ENCODE measurements at regions not wholly inside any gene's neighbourhood (a gene's known extent, or its start where the extent isn't known, plus 50 kb on each side); places are given as distances from the start of the nearest gene placed in this dataset.

- TF ChIP-seq, protein P1, sequence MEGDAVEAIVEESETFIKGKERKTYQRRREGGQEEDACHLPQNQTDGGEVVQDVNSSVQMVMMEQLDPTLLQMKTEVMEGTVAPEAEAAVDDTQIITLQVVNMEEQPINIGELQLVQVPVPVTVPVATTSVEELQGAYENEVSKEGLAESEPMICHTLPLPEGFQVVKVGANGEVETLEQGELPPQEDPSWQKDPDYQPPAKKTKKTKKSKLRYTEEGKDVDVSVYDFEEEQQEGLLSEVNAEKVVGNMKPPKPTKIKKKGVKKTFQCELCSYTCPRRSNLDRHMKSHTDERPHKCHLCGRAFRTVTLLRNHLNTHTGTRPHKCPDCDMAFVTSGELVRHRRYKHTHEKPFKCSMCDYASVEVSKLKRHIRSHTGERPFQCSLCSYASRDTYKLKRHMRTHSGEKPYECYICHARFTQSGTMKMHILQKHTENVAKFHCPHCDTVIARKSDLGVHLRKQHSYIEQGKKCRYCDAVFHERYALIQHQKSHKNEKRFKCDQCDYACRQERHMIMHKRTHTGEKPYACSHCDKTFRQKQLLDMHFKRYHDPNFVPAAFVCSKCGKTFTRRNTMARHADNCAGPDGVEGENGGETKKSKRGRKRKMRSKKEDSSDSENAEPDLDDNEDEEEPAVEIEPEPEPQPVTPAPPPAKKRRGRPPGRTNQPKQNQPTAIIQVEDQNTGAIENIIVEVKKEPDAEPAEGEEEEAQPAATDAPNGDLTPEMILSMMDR (IDR thresholded peaks at IDR 0.05; ENCODE audit: control insufficient read depth, extremely low read depth, insufficient read depth) = no peak
- no peak for DNase-seq (ENCODE audit: low read depth)
- H3K4me3 ChIP-seq (ENCODE audit: low read depth, low read length) = no peak overlapping the region
Measured at GRCh38 chr16:58842746-58843145, 108.6 kb upstream of the GOT2 start.

- H3K4me3 ChIP-seq (ENCODE audit: low read depth, low read length) = no peak overlapping the region
- TF ChIP-seq, protein P1 (IDR thresholded peaks at IDR 0.05; ENCODE audit: control insufficient read depth, extremely low read depth, insufficient read depth) = no peak
- no peak for DNase-seq (ENCODE audit: low read depth)
Measured at GRCh38 chr16:58842156-58842555, 108.0 kb upstream of the GOT2 start.

GRCh38 chr16:58837950-58838349 is 103.8 kb upstream of the GOT2 start:
- no peak for DNase-seq (ENCODE audit: low read depth)
- TF ChIP-seq, protein P1 (IDR thresholded peaks at IDR 0.05; ENCODE audit: control insufficient read depth, extremely low read depth, insufficient read depth) = no peak
- H3K4me3 ChIP-seq (ENCODE audit: low read depth, low read length) = no peak overlapping the region

DNA sequence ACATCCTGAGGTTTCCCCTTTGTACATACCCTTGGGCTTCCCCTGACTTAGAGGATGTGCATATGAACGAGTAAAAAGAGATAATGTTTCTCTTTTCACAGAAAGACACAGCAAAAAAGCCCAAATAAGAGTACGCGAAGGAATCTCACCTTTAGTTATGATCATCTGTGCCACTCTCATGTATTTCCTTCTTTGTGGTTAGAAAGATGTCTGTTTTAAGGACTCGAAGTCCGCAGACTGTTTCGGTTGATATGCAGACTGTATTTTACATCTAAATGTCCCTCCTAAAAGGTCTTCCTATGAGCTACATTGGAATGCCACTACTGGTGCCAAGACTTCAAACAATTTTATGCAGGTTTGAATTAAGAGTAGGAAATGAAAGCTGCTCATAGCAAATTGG is 102.3 kb upstream of the GOT2 start:
- TF ChIP-seq, protein P1 (IDR thresholded peaks at IDR 0.05; ENCODE audit: control insufficient read depth, extremely low read depth, insufficient read depth) = no peak
- DNase-seq (ENCODE audit: low read depth) = no peak

DNA sequence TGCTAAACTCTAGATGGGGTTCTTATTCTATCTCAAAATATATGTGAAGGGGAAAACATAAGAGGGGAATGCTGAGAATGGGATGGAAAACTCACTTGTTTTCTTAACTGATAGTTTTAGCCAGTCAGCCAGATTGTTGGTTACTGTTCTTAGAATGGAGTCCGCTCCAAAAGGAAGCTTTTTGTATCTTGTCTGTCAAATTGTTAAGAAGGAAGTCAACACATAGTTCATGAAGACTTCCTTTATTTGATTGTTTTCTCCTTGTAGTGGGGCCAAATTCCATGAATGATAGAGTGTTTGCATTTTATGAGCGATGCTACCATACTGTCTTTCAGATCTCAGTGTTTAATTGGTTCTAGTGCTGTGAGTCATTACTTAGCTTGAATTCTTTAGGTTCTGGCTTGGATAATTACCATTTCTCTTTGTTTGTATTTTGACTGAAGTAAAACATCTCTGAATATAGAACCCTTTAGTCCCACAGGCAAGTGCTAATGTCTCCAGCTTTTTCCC is 98.3 kb upstream of the GOT2 start:
- TF ChIP-seq, protein P1 (IDR thresholded peaks at IDR 0.05; ENCODE audit: control insufficient read depth, extremely low read depth, insufficient read depth) = no peak
- no peak overlapping the region for H3K4me3 ChIP-seq (ENCODE audit: low read depth, low read length)
- DNase-seq (ENCODE audit: low read depth) = no peak

More for the DNA sequence above, 102.3 kb upstream of the GOT2 start:
- no peak overlapping the region for H3K4me3 ChIP-seq (ENCODE audit: low read depth, low read length)

DNA sequence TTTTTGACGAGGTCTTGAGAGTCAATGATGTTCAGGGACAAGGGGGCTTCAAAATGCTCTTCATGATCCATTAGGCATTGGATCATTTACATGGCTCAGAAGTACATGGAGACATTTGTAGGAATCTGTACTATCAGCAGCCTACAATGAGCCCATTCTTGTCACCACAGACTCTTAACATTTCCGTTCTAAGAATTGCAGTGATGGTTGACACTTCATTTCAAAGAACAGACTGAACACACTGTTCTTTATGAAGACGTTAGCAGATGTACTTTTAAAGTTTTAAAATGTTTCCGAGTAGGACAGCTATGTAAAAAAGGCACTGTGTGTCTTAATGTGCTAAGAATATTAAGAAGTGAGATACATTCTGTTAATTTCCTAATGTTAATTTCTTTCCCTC is 97.3 kb upstream of the GOT2 start:
- TF ChIP-seq, protein P1 (IDR thresholded peaks at IDR 0.05; ENCODE audit: control insufficient read depth, extremely low read depth, insufficient read depth) = no peak
- DNase-seq (ENCODE audit: low read depth) = no peak
- H3K4me3 ChIP-seq (ENCODE audit: low read depth, low read length) = no peak overlapping the region

GRCh38 chr16:58828901-58829545 is 94.9 kb upstream of the GOT2 start:
- TF ChIP-seq, protein P1 (IDR thresholded peaks at IDR 0.05; ENCODE audit: control insufficient read depth, extremely low read depth, insufficient read depth) = no peak
- DNase-seq (ENCODE audit: low read depth) = peak; percentile 80
- peak overlapping the region; percentile 37 for H3K4me3 ChIP-seq (ENCODE audit: low read depth, low read length)

All from LNCaP clone FGC (cell line).